MM.1S (cell line): ENCODE measurements at regions not wholly inside any gene's neighbourhood (a gene's known extent, or its start where the extent isn't known, plus 50 kb on each side); places are given as distances from the start of the nearest gene placed in this dataset.

Source experiments
- CTCF ChIP-seq: fragments of 300-600 bp; sonication (generic); IDR thresholded peaks from 2 replicates; pipeline ENCODE4 v1.5.1; 2016; ENCODE audit warnings: antibody characterized with exemption, low read length, mixed read lengths
- EZH2 ChIP-seq: fragments of 300-600 bp; sonication (generic); optimal IDR thresholded peaks from 2 replicates; pipeline ENCODE3; 2017; ENCODE audit warnings: low read depth, mild to moderate bottlenecking, antibody characterized with exemption, low read length, mixed read lengths

- TF ChIP-seq CTCF (no peak), EZH2 (no peak)
These were observed 208.0 kb upstream of the SASH1 start for GRCh38 chr6:148134592-148134991.
